ENCODE measurements at regions not wholly inside any gene's neighbourhood (a gene's known extent, or its start where the extent isn't known, plus 50 kb on each side); places are given as distances from the start of the nearest gene placed in this dataset.

DNA sequence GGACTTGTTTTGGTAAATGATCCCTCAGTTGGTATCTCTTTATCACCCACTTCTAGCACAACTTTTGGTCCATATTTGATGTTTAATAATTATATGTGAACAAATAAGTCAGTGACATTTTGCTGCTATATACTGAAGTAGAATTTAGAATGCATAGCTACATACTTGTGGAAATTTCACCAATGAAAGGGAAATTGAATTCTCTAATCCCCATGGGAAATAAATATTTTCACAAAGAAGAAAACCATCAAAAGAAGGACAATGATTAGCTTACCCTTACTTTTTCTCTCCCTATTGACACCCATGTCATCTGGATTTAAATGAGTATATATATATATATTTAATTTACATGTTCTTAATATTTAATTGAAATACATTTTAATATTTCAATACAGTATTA is 94.3 kb upstream of the DAB2 start:
- H3K4me3 ChIP-seq (ENCODE audit: low read depth, low read length) = no peak overlapping the region
- DNase-seq (ENCODE audit: low read depth) = no peak

GRCh38 chr5:39518516-39518915 is 93.7 kb upstream of the DAB2 start:
- TF ChIP-seq, protein P1, sequence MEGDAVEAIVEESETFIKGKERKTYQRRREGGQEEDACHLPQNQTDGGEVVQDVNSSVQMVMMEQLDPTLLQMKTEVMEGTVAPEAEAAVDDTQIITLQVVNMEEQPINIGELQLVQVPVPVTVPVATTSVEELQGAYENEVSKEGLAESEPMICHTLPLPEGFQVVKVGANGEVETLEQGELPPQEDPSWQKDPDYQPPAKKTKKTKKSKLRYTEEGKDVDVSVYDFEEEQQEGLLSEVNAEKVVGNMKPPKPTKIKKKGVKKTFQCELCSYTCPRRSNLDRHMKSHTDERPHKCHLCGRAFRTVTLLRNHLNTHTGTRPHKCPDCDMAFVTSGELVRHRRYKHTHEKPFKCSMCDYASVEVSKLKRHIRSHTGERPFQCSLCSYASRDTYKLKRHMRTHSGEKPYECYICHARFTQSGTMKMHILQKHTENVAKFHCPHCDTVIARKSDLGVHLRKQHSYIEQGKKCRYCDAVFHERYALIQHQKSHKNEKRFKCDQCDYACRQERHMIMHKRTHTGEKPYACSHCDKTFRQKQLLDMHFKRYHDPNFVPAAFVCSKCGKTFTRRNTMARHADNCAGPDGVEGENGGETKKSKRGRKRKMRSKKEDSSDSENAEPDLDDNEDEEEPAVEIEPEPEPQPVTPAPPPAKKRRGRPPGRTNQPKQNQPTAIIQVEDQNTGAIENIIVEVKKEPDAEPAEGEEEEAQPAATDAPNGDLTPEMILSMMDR (IDR thresholded peaks at IDR 0.05; ENCODE audit: insufficient read depth, low read length) = no peak
- peak; percentile 98 for DNase-seq (ENCODE audit: low read depth)
- no peak overlapping the region for H3K4me3 ChIP-seq (ENCODE audit: low read depth, low read length)

More for the DNA sequence above, 94.3 kb upstream of the DAB2 start:
- TF ChIP-seq, protein P1 (IDR thresholded peaks at IDR 0.05; ENCODE audit: insufficient read depth, low read length) = no peak

DNA sequence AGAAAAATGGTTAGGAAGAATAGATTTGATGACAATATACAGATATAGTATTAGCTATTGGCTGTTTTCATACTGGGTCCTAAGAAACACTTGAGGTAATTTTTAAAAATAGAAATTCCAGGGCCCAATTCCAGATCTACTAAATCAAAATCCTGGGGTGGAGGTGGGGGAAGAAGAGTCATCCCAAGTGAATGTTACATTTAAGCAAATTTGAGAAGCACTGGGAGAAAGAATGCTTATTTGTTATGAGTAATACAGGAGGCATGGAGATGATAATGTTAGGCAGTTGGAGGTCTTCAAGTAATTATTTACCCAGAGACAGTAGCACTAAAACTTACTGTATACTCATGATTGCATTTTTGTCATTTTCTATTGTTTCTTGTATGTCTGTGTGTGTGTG is 93.0 kb upstream of the DAB2 start:
- TF ChIP-seq, protein P1 (IDR thresholded peaks at IDR 0.05; ENCODE audit: insufficient read depth, low read length) = no peak
- H3K4me3 ChIP-seq (ENCODE audit: low read depth, low read length) = no peak overlapping the region
- peak; percentile 95 for DNase-seq (ENCODE audit: low read depth)

DNA sequence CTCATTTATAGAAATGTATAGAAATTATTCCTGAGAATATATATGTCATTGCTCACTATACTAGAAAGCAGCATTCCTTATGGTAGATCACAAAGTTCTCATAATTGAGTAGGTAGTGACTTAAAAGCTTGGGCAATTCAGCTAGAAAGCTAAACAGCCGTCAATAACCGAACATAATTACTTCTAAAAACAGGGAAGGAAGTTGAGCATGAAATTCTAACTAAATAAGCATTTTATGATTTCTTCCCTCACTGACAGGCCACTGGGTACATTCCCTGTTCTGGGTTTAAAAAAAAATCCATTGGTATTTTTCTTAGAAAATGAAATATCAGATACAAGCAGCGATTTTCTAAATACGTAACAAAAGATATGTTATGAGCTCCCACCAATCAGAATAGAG is 91.1 kb upstream of the DAB2 start:
- TF ChIP-seq, protein P1 (IDR thresholded peaks at IDR 0.05; ENCODE audit: insufficient read depth, low read length) = no peak
- no peak overlapping the region for H3K4me3 ChIP-seq (ENCODE audit: low read depth, low read length)
- no peak for DNase-seq (ENCODE audit: low read depth)

- DNase-seq (ENCODE audit: low read depth) = peak; percentile 70
- TF ChIP-seq, protein P1 (IDR thresholded peaks at IDR 0.05; ENCODE audit: insufficient read depth, low read length) = no peak
- H3K4me3 ChIP-seq (ENCODE audit: low read depth, low read length) = no peak overlapping the region
Measured at GRCh38 chr5:39513236-39513635, 88.5 kb upstream of the DAB2 start.

- TF ChIP-seq, protein P1 (IDR thresholded peaks at IDR 0.05; ENCODE audit: insufficient read depth, low read length) = no peak
- DNase-seq (ENCODE audit: low read depth) = peak; percentile 40
- no peak overlapping the region for H3K4me3 ChIP-seq (ENCODE audit: low read depth, low read length)
Measured at GRCh38 chr5:39506211-39506610, 81.4 kb upstream of the DAB2 start.

GRCh38 chr5:39505791-39506190 is 81.0 kb upstream of the DAB2 start:
- H3K4me3 ChIP-seq (ENCODE audit: low read depth, low read length) = no peak overlapping the region
- TF ChIP-seq, protein P1 (IDR thresholded peaks at IDR 0.05; ENCODE audit: insufficient read depth, low read length) = no peak
- DNase-seq (ENCODE audit: low read depth) = no peak

All from fibroblast of the aortic adventitia (primary cell).